ENCODE measurements at regions not wholly inside any gene's neighbourhood (a gene's known extent, or its start where the extent isn't known, plus 50 kb on each side); places are given as distances from the start of the nearest gene placed in this dataset.

DNA sequence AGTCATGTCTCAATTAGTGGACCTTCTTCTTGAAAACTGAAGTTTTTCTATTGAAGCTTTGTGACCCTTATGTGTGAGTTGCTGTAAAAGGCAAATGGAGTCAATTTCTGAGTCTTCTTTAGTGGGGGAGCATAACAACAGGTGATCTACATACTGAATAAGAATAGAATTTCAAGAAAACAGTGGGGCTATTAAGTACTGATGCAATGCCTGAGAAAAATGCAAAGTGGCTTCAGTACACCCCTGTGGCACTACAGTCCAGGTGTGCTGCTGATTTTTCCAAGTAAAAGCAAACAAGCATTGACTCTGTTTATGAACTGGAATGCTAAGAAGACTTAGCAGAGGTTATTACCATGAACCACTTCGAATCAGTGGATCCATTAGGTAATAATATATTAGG is 328.0 kb upstream of the PABPC4L start:
- no peak for TF ChIP-seq POLR2AphosphoS5 (IDR thresholded peaks at IDR 0.05; ENCODE audit: insufficient read depth, low read depth, low read length)
- TF ChIP-seq, protein P1, sequence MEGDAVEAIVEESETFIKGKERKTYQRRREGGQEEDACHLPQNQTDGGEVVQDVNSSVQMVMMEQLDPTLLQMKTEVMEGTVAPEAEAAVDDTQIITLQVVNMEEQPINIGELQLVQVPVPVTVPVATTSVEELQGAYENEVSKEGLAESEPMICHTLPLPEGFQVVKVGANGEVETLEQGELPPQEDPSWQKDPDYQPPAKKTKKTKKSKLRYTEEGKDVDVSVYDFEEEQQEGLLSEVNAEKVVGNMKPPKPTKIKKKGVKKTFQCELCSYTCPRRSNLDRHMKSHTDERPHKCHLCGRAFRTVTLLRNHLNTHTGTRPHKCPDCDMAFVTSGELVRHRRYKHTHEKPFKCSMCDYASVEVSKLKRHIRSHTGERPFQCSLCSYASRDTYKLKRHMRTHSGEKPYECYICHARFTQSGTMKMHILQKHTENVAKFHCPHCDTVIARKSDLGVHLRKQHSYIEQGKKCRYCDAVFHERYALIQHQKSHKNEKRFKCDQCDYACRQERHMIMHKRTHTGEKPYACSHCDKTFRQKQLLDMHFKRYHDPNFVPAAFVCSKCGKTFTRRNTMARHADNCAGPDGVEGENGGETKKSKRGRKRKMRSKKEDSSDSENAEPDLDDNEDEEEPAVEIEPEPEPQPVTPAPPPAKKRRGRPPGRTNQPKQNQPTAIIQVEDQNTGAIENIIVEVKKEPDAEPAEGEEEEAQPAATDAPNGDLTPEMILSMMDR (IDR thresholded peaks at IDR 0.05; ENCODE audit: extremely low read depth in 1 of 2, insufficient read depth in 1 of 2, low read depth in 1 of 2, low read length in 2 of 2), result no peak
- TF ChIP-seq GATA2 (IDR thresholded peaks at IDR 0.05; ENCODE audit: insufficient read depth, insufficient read length, low read depth, low read length), result no peak
- TF ChIP-seq, protein P2, sequence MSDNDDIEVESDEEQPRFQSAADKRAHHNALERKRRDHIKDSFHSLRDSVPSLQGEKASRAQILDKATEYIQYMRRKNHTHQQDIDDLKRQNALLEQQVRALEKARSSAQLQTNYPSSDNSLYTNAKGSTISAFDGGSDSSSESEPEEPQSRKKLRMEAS (IDR thresholded peaks at IDR 0.05; ENCODE audit: insufficient read depth, insufficient read length), result no peak
- TF ChIP-seq POLR2A (IDR thresholded peaks at IDR 0.05; ENCODE audit: low read depth, low read length), result no peak
